GM12878 (cell line): ENCODE measurements at regions not wholly inside any gene's neighbourhood (a gene's known extent, or its start where the extent isn't known, plus 50 kb on each side); places are given as distances from the start of the nearest gene placed in this dataset.

Source experiments
- ATAC-seq: fragments of 200-7000 bp; cut with Tn5 transposase; 3 replicates; pipeline ENCODE4 v1.9.1; 2020; ENCODE audit warnings: mild to moderate bottlenecking, moderate library complexity
- BruUV-seq: library from RNA; stranded (reverse); fragments of 400-500 nt; replicated peaks from 2 replicates; lab custom pipeline; 2021; lab: Mats Ljungman, UMichigan
- CTCF ChIA-PET: fragments of 300-600 bp; sonication (Branson Sonifier 250); formaldehyde crosslinking; extraction: SDS; loops from one replicate; lab custom pipeline; 2021; ENCODE audit warnings: inconsistent platforms; lab: Yijun Ruan, JAX
- POLR2A ChIA-PET: fragments of 350-600 bp; formaldehyde crosslinking; extraction: SDS; loops from one replicate; lab custom pipeline; 2021; ENCODE audit warnings: inconsistent platforms; lab: Charles Lee
- RAD21 ChIA-PET: fragments of 300-600 bp; sonication (Branson Sonifier 250); formaldehyde crosslinking; loops from one replicate; lab custom pipeline; 2023; ENCODE audit warnings: antibody characterized with exemption; ENCODE audit not compliant: unreplicated experiment; lab: Charles Lee
- SMC1A ChIA-PET: fragments of 300-600 bp; sonication (Branson Sonifier 250); formaldehyde crosslinking; loops from one replicate; lab custom pipeline; 2023; ENCODE audit not compliant: unreplicated experiment, uncharacterized antibody; lab: Charles Lee
- DNase-seq: peaks from one replicate; pipeline ENCODE4 v3.0.0-alpha.2; 2011; ENCODE audit warnings: low read depth, low spot score
- FAIRE-seq: peaks from 3 replicates; lab custom pipeline; 2011; peaks lifted over from hg19 to GRCh38; lab: Jason Lieb, UNC
- H2AFZ ChIP-seq: 2 replicates; pipeline ENCODE4 v1.6.0; 2011; ENCODE audit warnings: low read depth, low read length, control low read depth; ENCODE audit not compliant: control insufficient read depth
- H3K27ac ChIP-seq: 2 replicates; pipeline ENCODE4 v1.5.1; 2011; ENCODE audit warnings: control low read depth; ENCODE audit not compliant: control insufficient read depth, insufficient read depth
- H3K27me3 ChIP-seq, 2 experiments: replicated peaks in 1 of 2; 2 replicates each; pipeline versions ENCODE4 v1.6.0 to v1.6.1; 2011; ENCODE audit warnings: low read length in 1 of 2; ENCODE audit not compliant: control insufficient read depth in 2 of 2, insufficient read depth in 2 of 2
- H3K36me3 ChIP-seq, 2 experiments: 2 replicates each; pipeline ENCODE4 v1.5.1; 2011; ENCODE audit warnings: low read length in 1 of 2; ENCODE audit not compliant: control insufficient read depth in 2 of 2, insufficient read depth in 2 of 2
- H3K4me1 ChIP-seq: 2 replicates; pipeline ENCODE4 v1.6.1; 2011; ENCODE audit warnings: mild to moderate bottlenecking, low read length, moderate library complexity, mixed read lengths; ENCODE audit not compliant: control insufficient read depth, insufficient read depth
- H3K4me2 ChIP-seq: 2 replicates; pipeline ENCODE4 v1.6.0; 2011; ENCODE audit warnings: control low read depth; ENCODE audit not compliant: control insufficient read depth, insufficient read depth
- H3K4me3 ChIP-seq: fragments of 200-600 bp; sonication (generic); 2 replicates; pipeline ENCODE4 v1.5.1; 2016
- H3K79me2 ChIP-seq: 2 replicates; pipeline ENCODE4 v1.6.0; 2011; ENCODE audit warnings: low read length; ENCODE audit not compliant: control insufficient read depth, insufficient read depth
- H3K9ac ChIP-seq: 2 replicates; pipeline ENCODE4 v1.8.0; 2011; ENCODE audit warnings: low read length, control low read depth, mixed read lengths; ENCODE audit not compliant: control insufficient read depth, insufficient read depth
- H3K9me3 ChIP-seq: replicated peaks from 3 replicates; pipeline ENCODE4 v1.5.1; 2011; ENCODE audit warnings: mild to moderate bottlenecking, low read length; ENCODE audit not compliant: control insufficient read depth, insufficient read depth
- H4K20me1 ChIP-seq: 2 replicates; pipeline ENCODE4 v1.6.0; 2011; ENCODE audit not compliant: control insufficient read depth, insufficient read depth
- BRCA1 ChIP-seq: IDR thresholded peaks from 2 replicates; pipeline ENCODE4 v1.6.1; 2011; ENCODE audit warnings: low read depth, low read length, improper control_type of control experiment
- CBX5 ChIP-seq: sonication (generic); IDR thresholded peaks from 2 replicates; pipeline ENCODE4 v1.6.1; 2016; ENCODE audit warnings: low read depth, moderate library complexity, mild to moderate bottlenecking, inconsistent platforms
- MTA2 ChIP-seq: fragments of 450-650 bp; IDR thresholded peaks from 2 replicates; pipeline ENCODE4 v1.6.1; 2016; ENCODE audit warnings: low read depth, mild to moderate bottlenecking, moderate library complexity
- PML ChIP-seq: IDR thresholded peaks from 2 replicates; pipeline ENCODE4 v1.6.1; 2012; ENCODE audit warnings: low read length, inconsistent platforms
- POU2F2 ChIP-seq: IDR thresholded peaks from 3 replicates; pipeline ENCODE4 v1.6.1; 2011; ENCODE audit warnings: low read depth, mild to moderate bottlenecking, low read length, borderline replicate concordance
- SIN3A ChIP-seq: IDR thresholded peaks from 2 replicates; pipeline ENCODE4 v1.6.1; 2012; ENCODE audit warnings: low read depth, low read length, improper control_type of control experiment
- WGBS: methylation state at CpG from one replicate; pipeline ENCODE4 v1.1.6; 2016; ENCODE audit warnings: low lambda C conversion rate; ENCODE audit not compliant: insufficient replicate concordance, insufficient coverage; ENCODE audit errors: missing lambda C conversion rate; 5-methylcytosine and 5-hydroxymethylcytosine counted together
- in situ Hi-C: fragments of 300-500 bp; cut with MboI; formaldehyde crosslinking; loops from 9 replicates; pipeline ENCODE4 v1.14.3; 2018; ENCODE audit warnings: mixed read lengths
- intact Hi-C: fragments of 100-400 bp; cut with micrococcal nuclease; formaldehyde crosslinking; loops from one replicate; pipeline ENCODE4 v1.14.2; 2022; ENCODE audit not compliant: unreplicated experiment
- TF ChIP-seq, protein P1 (sequence below): fragments of 150-350 bp; IDR thresholded peaks from 2 replicates; pipeline ENCODE4 v1.6.1; 2016; ENCODE audit warnings: low read depth, low read length
- TF ChIP-seq, protein P2 (sequence below): IDR thresholded peaks from 2 replicates; pipeline ENCODE4 v1.6.1; 2012; ENCODE audit warnings: mild to moderate bottlenecking, low read depth, low read length
- TF ChIP-seq, protein P3 (sequence below): fragments of 450-650 bp; IDR thresholded peaks from 2 replicates; pipeline ENCODE4 v1.6.1; 2017; ENCODE audit warnings: mild to moderate bottlenecking, low read depth, inconsistent platforms; ENCODE audit not compliant: poor library complexity, severe bottlenecking

DNA sequence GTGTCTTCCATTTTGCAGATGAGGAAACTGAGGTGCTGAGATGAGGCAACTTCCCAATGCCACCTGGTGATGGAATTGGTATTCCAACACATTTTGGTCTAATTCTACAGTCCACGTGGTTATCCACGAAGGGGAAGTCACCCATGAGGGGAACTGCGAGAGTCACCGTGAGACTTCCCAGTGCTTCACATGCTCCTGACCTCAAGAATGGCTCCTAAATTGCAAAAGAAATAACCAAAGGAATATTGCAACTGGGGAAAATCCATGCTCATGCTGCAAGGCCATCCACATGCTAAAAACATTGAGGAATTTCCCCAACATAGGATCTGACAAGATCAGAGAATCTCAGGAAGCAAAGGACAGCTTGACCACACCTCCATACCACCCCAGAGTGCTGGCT is 153.9 kb downstream of the HS3ST3B1 start:
- ChIA-PET POLR2A (no interaction called here), RAD21 (no interaction called here), CTCF (no interaction called here), SMC1A (no interaction called here)
- in situ Hi-C loops = no loop called here
- no peaks in the 10 kb centered on the region for H3K27me3 ChIP-seq
- no peak overlapping the region for H3K27ac ChIP-seq
- no peak overlapping the region for H3K9ac ChIP-seq
- FAIRE-seq = no peak
- no peak overlapping the region for H3K4me3 ChIP-seq
- TF ChIP-seq, protein P1, sequence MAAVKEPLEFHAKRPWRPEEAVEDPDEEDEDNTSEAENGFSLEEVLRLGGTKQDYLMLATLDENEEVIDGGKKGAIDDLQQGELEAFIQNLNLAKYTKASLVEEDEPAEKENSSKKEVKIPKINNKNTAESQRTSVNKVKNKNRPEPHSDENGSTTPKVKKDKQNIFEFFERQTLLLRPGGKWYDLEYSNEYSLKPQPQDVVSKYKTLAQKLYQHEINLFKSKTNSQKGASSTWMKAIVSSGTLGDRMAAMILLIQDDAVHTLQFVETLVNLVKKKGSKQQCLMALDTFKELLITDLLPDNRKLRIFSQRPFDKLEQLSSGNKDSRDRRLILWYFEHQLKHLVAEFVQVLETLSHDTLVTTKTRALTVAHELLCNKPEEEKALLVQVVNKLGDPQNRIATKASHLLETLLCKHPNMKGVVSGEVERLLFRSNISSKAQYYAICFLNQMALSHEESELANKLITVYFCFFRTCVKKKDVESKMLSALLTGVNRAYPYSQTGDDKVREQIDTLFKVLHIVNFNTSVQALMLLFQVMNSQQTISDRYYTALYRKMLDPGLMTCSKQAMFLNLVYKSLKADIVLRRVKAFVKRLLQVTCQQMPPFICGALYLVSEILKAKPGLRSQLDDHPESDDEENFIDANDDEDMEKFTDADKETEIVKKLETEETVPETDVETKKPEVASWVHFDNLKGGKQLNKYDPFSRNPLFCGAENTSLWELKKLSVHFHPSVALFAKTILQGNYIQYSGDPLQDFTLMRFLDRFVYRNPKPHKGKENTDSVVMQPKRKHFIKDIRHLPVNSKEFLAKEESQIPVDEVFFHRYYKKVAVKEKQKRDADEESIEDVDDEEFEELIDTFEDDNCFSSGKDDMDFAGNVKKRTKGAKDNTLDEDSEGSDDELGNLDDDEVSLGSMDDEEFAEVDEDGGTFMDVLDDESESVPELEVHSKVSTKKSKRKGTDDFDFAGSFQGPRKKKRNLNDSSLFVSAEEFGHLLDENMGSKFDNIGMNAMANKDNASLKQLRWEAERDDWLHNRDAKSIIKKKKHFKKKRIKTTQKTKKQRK = no peak
- TF ChIP-seq SIN3A = no peak
- no peak for TF ChIP-seq POU2F2
- DNase-seq = no peak
- no peaks in the 10 kb centered on the region for H3K9me3 ChIP-seq
- 38% methylated on average over 4 of the region's 4 CpGs for WGBS
- H2AFZ ChIP-seq = no peak overlapping the region
- ATAC-seq = no peak
- H3K79me2 ChIP-seq = no peaks in the 10 kb centered on the region
- H4K20me1 ChIP-seq = no peaks in the 10 kb centered on the region
- no peak overlapping the region for H3K4me2 ChIP-seq
- intact Hi-C loops = no loop called here
- BruUV-seq = no TSS peak
- H3K36me3 ChIP-seq = no peaks in the 10 kb centered on the region
- no peaks in the 10 kb centered on the region for H3K4me1 ChIP-seq

- H3K4me3 ChIP-seq = no peak overlapping the region
- ChIA-PET SMC1A (no interaction called here), CTCF (no interaction called here), POLR2A (no interaction called here), RAD21 (no interaction called here)
- no peaks in the 10 kb centered on the region for H3K79me2 ChIP-seq
- no TSS peak for BruUV-seq
- ATAC-seq (no peak), FAIRE-seq (no peak), DNase-seq (no peak)
- H3K4me2 ChIP-seq = no peak overlapping the region
- H3K9ac ChIP-seq = no peak overlapping the region
- no peaks in the 10 kb centered on the region for H3K27me3 ChIP-seq
- H3K36me3 ChIP-seq = no peaks in the 10 kb centered on the region
- H3K4me1 ChIP-seq = no peaks in the 10 kb centered on the region
- 58% methylated on average over 1 of the region's 1 CpG for whole genome bisulfite sequencing
- H3K27ac ChIP-seq = no peak overlapping the region
- H2AFZ ChIP-seq = no peak overlapping the region
- intact Hi-C loops (no loop called here), in situ Hi-C loops (no loop called here)
- H3K9me3 ChIP-seq = no peaks in the 10 kb centered on the region
- no peaks in the 10 kb centered on the region for H4K20me1 ChIP-seq
- TF ChIP-seq CBX5 (no peak), BRCA1 (no peak), MTA2 (no peak), PML (no peak)
- TF ChIP-seq, protein P2, sequence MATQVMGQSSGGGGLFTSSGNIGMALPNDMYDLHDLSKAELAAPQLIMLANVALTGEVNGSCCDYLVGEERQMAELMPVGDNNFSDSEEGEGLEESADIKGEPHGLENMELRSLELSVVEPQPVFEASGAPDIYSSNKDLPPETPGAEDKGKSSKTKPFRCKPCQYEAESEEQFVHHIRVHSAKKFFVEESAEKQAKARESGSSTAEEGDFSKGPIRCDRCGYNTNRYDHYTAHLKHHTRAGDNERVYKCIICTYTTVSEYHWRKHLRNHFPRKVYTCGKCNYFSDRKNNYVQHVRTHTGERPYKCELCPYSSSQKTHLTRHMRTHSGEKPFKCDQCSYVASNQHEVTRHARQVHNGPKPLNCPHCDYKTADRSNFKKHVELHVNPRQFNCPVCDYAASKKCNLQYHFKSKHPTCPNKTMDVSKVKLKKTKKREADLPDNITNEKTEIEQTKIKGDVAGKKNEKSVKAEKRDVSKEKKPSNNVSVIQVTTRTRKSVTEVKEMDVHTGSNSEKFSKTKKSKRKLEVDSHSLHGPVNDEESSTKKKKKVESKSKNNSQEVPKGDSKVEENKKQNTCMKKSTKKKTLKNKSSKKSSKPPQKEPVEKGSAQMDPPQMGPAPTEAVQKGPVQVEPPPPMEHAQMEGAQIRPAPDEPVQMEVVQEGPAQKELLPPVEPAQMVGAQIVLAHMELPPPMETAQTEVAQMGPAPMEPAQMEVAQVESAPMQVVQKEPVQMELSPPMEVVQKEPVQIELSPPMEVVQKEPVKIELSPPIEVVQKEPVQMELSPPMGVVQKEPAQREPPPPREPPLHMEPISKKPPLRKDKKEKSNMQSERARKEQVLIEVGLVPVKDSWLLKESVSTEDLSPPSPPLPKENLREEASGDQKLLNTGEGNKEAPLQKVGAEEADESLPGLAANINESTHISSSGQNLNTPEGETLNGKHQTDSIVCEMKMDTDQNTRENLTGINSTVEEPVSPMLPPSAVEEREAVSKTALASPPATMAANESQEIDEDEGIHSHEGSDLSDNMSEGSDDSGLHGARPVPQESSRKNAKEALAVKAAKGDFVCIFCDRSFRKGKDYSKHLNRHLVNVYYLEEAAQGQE = no peak
- TF ChIP-seq, protein P3, sequence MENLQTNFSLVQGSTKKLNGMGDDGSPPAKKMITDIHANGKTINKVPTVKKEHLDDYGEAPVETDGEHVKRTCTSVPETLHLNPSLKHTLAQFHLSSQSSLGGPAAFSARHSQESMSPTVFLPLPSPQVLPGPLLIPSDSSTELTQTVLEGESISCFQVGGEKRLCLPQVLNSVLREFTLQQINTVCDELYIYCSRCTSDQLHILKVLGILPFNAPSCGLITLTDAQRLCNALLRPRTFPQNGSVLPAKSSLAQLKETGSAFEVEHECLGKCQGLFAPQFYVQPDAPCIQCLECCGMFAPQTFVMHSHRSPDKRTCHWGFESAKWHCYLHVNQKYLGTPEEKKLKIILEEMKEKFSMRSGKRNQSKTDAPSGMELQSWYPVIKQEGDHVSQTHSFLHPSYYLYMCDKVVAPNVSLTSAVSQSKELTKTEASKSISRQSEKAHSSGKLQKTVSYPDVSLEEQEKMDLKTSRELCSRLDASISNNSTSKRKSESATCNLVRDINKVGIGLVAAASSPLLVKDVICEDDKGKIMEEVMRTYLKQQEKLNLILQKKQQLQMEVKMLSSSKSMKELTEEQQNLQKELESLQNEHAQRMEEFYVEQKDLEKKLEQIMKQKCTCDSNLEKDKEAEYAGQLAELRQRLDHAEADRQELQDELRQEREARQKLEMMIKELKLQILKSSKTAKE = no peak
These were observed 152.0 kb downstream of the HS3ST3B1 start for GRCh38 chr17:14452856-14453255.
